WTC11 (cell line): ENCODE measurements at regions not wholly inside any gene's neighbourhood (a gene's known extent, or its start where the extent isn't known, plus 50 kb on each side); places are given as distances from the start of the nearest gene placed in this dataset.

Experiments
- ATAC-seq: fragments of 200-7000 bp; cut with Tn5 transposase; 2 replicates; pipeline ENCODE4 v1.10.0; 2021; ENCODE audit warnings: mild to moderate bottlenecking, moderate library complexity
- CTCF ChIA-PET: fragments of 300-600 bp; sonication (Branson Sonifier 250); formaldehyde crosslinking; loops from one replicate; lab custom pipeline; 2021; ENCODE audit warnings: antibody characterized with exemption; lab: Charles Lee
- POLR2A ChIA-PET: fragments of 350-600 bp; sonication (Branson Sonifier 250); formaldehyde crosslinking; loops from one replicate; lab custom pipeline; 2021; ENCODE audit warnings: antibody characterized with exemption; lab: Charles Lee
- DNase-seq: peaks from one replicate; pipeline ENCODE4 v3.0.0; 2021; ENCODE audit warnings: low spot score
- H3K27ac Mint-ChIP-seq: 2 replicates; pipeline ENCODE4 v1.8.0; 2021; ENCODE audit warnings: mixed read lengths
- H3K27me3 Mint-ChIP-seq: 2 replicates; pipeline ENCODE4 v1.8.0; 2021; ENCODE audit warnings: low read depth, mild to moderate bottlenecking, moderate library complexity, mixed read lengths
- H3K36me3 Mint-ChIP-seq: 2 replicates; pipeline ENCODE4 v1.8.0; 2021; ENCODE audit warnings: mixed read lengths
- H3K4me1 Mint-ChIP-seq: 2 replicates; pipeline ENCODE4 v1.8.0; 2022; ENCODE audit warnings: mixed read lengths
- H3K4me3 Mint-ChIP-seq: 2 replicates; pipeline ENCODE4 v1.8.0; 2021; ENCODE audit warnings: mild to moderate bottlenecking, moderate library complexity, mixed read lengths
- H3K9me3 Mint-ChIP-seq: 2 replicates; pipeline ENCODE4 v1.8.0; 2021; ENCODE audit warnings: mixed read lengths
- ATF1 ChIP-seq: sonication (generic); formaldehyde crosslinking; IDR thresholded peaks from 2 replicates; pipeline ENCODE4 v1.8.1; 2023; ENCODE audit warnings: mild to moderate bottlenecking, moderate library complexity, missing genetic modification reagents
- ATF2 ChIP-seq: sonication (generic); formaldehyde crosslinking; IDR thresholded peaks from 2 replicates; pipeline ENCODE4 v1.8.1; 2022; ENCODE audit warnings: low read depth, missing genetic modification reagents, borderline replicate concordance
- ATF3 ChIP-seq: sonication (generic); formaldehyde crosslinking; conservative IDR thresholded peaks from 2 replicates; pipeline ENCODE4 v1.8.1; 2022; ENCODE audit warnings: mild to moderate bottlenecking, missing genetic modification reagents
- ATF6 ChIP-seq: sonication (generic); formaldehyde crosslinking; IDR thresholded peaks from 2 replicates; pipeline ENCODE4 v1.8.1; 2023; ENCODE audit warnings: mild to moderate bottlenecking, missing genetic modification reagents
- ESRRA ChIP-seq: sonication (generic); formaldehyde crosslinking; IDR thresholded peaks from 2 replicates; pipeline ENCODE4 v1.8.1; 2022; ENCODE audit warnings: mild to moderate bottlenecking, missing genetic modification reagents, borderline replicate concordance
- ETV6 ChIP-seq: sonication (generic); formaldehyde crosslinking; IDR thresholded peaks from 2 replicates; pipeline ENCODE4 v1.8.1; 2022; ENCODE audit warnings: mild to moderate bottlenecking, missing genetic modification reagents
- FOXP1 ChIP-seq: sonication (generic); formaldehyde crosslinking; IDR thresholded peaks from 2 replicates; pipeline ENCODE4 v1.8.0; 2022; ENCODE audit warnings: missing genetic modification reagents, mild to moderate bottlenecking, moderate library complexity, borderline replicate concordance
- GRHL2 ChIP-seq: fragments of 250-450 bp; sonication (Bioruptor Pico); IDR thresholded peaks from 2 replicates; pipeline ENCODE4 v1.8.0; 2022; ENCODE audit warnings: mild to moderate bottlenecking, moderate library complexity; ENCODE audit not compliant: insufficient replicate concordance, severe bottlenecking
- IRF1 ChIP-seq: sonication (generic); formaldehyde crosslinking; IDR thresholded peaks from 2 replicates; pipeline ENCODE4 v1.8.0; 2023; ENCODE audit warnings: missing genetic modification reagents
- MAX ChIP-seq: sonication (generic); formaldehyde crosslinking; IDR thresholded peaks from 2 replicates; pipeline ENCODE4 v1.8.0; 2022; ENCODE audit warnings: mild to moderate bottlenecking, missing genetic modification reagents
- NFATC4 ChIP-seq: fragments of 250-450 bp; sonication (Bioruptor Pico); IDR thresholded peaks from 2 replicates; pipeline ENCODE4 v1.9.0; 2021; ENCODE audit warnings: mild to moderate bottlenecking
- SOX15 ChIP-seq: fragments of 250-450 bp; sonication (Bioruptor Pico); IDR thresholded peaks from 2 replicates; pipeline ENCODE4 v1.9.0; 2021; ENCODE audit warnings: mild to moderate bottlenecking
- TEAD1 ChIP-seq: sonication (generic); formaldehyde crosslinking; IDR thresholded peaks from 2 replicates; pipeline ENCODE4 v1.8.0; 2022; ENCODE audit warnings: mild to moderate bottlenecking, missing genetic modification reagents
- ZSCAN18 ChIP-seq: fragments of 250-450 bp; sonication (Bioruptor Pico); IDR thresholded peaks from 2 replicates; pipeline ENCODE4 v2.1.2; 2022; ENCODE audit warnings: mild to moderate bottlenecking, moderate library complexity
- TF ChIP-seq, protein P1 (sequence below): sonication (generic); formaldehyde crosslinking; IDR thresholded peaks from 2 replicates; pipeline ENCODE4 v1.8.0; 2023; ENCODE audit warnings: mild to moderate bottlenecking, missing genetic modification reagents
- TF ChIP-seq, protein P2 (sequence below): fragments of 250-450 bp; sonication (Bioruptor Pico); conservative IDR thresholded peaks from 2 replicates; pipeline ENCODE4 v1.9.0; 2021; ENCODE audit warnings: mild to moderate bottlenecking
- TF ChIP-seq, protein P3 (sequence below): sonication (generic); formaldehyde crosslinking; IDR thresholded peaks from 2 replicates; pipeline ENCODE4 v1.8.1; 2022; ENCODE audit warnings: low read depth, mild to moderate bottlenecking, moderate library complexity, missing genetic modification reagents, borderline replicate concordance

- Mint-ChIP-seq H3K9me3 (peaks cover 25% of the 10 kb centered on the region), H3K4me1 (peaks cover 2% of the 10 kb centered on the region; the same call in 1 of the 2 replicates), H3K27me3 (no peaks in the 10 kb centered on the region; the same call in 1 of the 2 replicates), H3K4me3 (no peak overlapping the region), H3K36me3 (peaks cover 19% of the 10 kb centered on the region), H3K27ac (no peak overlapping the region)
- CTCF ChIA-PET, result no interaction called here
- TF ChIP-seq FOXP1 (CRISPR knock-in tag) (no peak), MAX (CRISPR knock-in tag) (no peak), ESRRA (CRISPR knock-in tag) (no peak), SOX15 (CRISPR knock-in tag) (no peak), GRHL2 (CRISPR knock-in tag) (no peak), IRF1 (CRISPR knock-in tag) (no peak), ETV6 (no peak), ATF3 (CRISPR knock-in tag) (no peak), ATF6 (CRISPR knock-in tag) (no peak), NFATC4 (CRISPR knock-in tag) (no peak), ATF2 (CRISPR knock-in tag) (no peak), TEAD1 (CRISPR knock-in tag) (no peak), ZSCAN18 (CRISPR knock-in tag) (no peak), ATF1 (no peak)
- TF ChIP-seq, protein P1, sequence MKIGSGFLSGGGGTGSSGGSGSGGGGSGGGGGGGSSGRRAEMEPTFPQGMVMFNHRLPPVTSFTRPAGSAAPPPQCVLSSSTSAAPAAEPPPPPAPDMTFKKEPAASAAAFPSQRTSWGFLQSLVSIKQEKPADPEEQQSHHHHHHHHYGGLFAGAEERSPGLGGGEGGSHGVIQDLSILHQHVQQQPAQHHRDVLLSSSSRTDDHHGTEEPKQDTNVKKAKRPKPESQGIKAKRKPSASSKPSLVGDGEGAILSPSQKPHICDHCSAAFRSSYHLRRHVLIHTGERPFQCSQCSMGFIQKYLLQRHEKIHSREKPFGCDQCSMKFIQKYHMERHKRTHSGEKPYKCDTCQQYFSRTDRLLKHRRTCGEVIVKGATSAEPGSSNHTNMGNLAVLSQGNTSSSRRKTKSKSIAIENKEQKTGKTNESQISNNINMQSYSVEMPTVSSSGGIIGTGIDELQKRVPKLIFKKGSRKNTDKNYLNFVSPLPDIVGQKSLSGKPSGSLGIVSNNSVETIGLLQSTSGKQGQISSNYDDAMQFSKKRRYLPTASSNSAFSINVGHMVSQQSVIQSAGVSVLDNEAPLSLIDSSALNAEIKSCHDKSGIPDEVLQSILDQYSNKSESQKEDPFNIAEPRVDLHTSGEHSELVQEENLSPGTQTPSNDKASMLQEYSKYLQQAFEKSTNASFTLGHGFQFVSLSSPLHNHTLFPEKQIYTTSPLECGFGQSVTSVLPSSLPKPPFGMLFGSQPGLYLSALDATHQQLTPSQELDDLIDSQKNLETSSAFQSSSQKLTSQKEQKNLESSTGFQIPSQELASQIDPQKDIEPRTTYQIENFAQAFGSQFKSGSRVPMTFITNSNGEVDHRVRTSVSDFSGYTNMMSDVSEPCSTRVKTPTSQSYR, result no peak
- TF ChIP-seq, protein P2, sequence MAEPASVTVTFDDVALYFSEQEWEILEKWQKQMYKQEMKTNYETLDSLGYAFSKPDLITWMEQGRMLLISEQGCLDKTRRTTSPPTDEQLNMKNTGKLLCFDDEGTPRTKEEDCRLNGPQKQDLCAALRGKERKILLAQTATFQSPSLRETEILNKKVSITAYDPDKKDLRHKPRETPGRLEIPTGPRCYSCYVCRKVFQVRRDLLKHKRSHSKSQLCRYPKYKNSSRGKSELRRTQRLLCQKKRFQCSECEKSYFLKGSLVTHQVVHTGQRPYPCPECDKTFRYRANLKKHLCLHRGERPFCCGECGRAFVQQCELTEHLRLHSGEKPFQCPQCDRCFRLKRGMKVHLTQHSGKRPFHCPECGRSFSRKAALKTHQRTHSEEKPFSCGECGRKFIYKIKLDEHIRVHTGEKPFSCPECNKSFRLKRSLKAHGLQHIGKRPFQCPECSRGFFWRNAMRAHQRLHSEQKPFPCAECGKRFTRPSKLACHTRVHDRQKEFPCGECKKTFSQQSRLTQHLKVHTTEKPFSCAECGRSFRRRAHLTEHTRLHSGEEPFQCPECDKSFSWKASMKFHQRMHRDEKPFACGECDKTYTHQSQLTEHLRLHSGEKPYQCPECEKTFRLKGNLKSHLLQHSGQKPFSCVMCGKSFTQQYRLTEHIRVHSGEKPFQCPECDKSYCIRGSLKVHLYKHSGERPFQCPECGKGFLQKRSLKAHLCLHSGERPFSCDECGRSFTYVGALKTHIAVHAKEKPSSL, result no peak
- TF ChIP-seq, protein P3, sequence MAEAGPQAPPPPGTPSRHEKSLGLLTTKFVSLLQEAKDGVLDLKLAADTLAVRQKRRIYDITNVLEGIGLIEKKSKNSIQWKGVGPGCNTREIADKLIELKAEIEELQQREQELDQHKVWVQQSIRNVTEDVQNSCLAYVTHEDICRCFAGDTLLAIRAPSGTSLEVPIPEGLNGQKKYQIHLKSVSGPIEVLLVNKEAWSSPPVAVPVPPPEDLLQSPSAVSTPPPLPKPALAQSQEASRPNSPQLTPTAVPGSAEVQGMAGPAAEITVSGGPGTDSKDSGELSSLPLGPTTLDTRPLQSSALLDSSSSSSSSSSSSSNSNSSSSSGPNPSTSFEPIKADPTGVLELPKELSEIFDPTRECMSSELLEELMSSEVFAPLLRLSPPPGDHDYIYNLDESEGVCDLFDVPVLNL (CRISPR knock-in tag), result no peak
- DNase-seq (no peak), ATAC-seq (no peak)
- POLR2A ChIA-PET, result no interaction called here
These were observed 64.7 kb upstream of the PLAC8 start for GRCh38 chr4:83179205-83179604.
